ENCODE measurements at regions not wholly inside any gene's neighbourhood (a gene's known extent, or its start where the extent isn't known, plus 50 kb on each side); places are given as distances from the start of the nearest gene placed in this dataset.
A peak's percentile ranks its signal among the peaks of the same experiment; 100 is the strongest.

- intact Hi-C loops (cut with DNase I) = no loop called here
- 78% methylated on average over 3 of the region's 3 CpGs for WGBS, 2 donors
These were observed 134.0 kb upstream of the CPSF6 start for GRCh38 chr12:69105101-69105962.

GRCh38 chr12:69106482-69107118, 132.8 kb upstream of the CPSF6 start:
- ATAC-seq (no peak), DNase-seq (no peak)
- Histone ChIP-seq H3K27ac (no peak overlapping the region), H3K27me3 (no peaks in the 10 kb centered on the region), H3K4me1 (peaks cover 0 to 14% (median 5%) of the 10 kb centered on the region in 9 donors), H3K36me3 (no peaks in the 10 kb centered on the region), H3K4me3 (no peak overlapping the region), H3K9me3 (no peaks in the 10 kb centered on the region)
- intact Hi-C loops (cut with DNase I) = no loop called here
- no peak for TF ChIP-seq CTCF (IDR thresholded peaks at IDR 0.05)
- WGBS, 2 donors = 85 to 94% methylated on average over 2 of the region's 2 CpGs

More at GRCh38 chr12:69105101-69105962, 134.0 kb upstream of the CPSF6 start:
- no peak for TF ChIP-seq CTCF (IDR thresholded peaks at IDR 0.05)
- Histone ChIP-seq H3K27ac (no peak overlapping the region), H3K4me1 (peaks cover 0 to 16% (median 5%) of the 10 kb centered on the region in 9 donors), H3K4me3 (no peak overlapping the region), H3K9me3 (no peaks in the 10 kb centered on the region), H3K36me3 (no peaks in the 10 kb centered on the region), H3K27me3 (no peaks in the 10 kb centered on the region)
- no peak for DNase-seq
- ATAC-seq = no peak

GRCh38 chr12:69107541-69107940, 131.8 kb upstream of the CPSF6 start:
- Histone ChIP-seq H3K27ac (no peak overlapping the region), H3K4me1 (peaks cover 0 to 10% (median 5%) of the 10 kb centered on the region in 9 donors), H3K9me3 (no peaks in the 10 kb centered on the region), H3K4me3 (no peak overlapping the region), H3K27me3 (no peaks in the 10 kb centered on the region), H3K36me3 (no peaks in the 10 kb centered on the region)
- DNase-seq = no peak
- ATAC-seq = no peak
- no peak for TF ChIP-seq CTCF (IDR thresholded peaks at IDR 0.05)
- WGBS, 2 donors = 78 to 100% methylated on average over 1 of the region's 1 CpG
- intact Hi-C loops (cut with DNase I) = no loop called here

- peak in 1 of 8 donors; percentile 27 for ATAC-seq
- intact Hi-C loops (cut with DNase I) = no loop called here
- H3K36me3 ChIP-seq = no peaks in the 10 kb centered on the region
- DNase-seq = no peak
- no peaks in the 10 kb centered on the region for H3K9me3 ChIP-seq
- peaks cover 0 to 15% (median 1%) of the 10 kb centered on the region in 9 donors for H3K4me1 ChIP-seq
- no peak for TF ChIP-seq CTCF (IDR thresholded peaks at IDR 0.05)
- no peak overlapping the region for H3K4me3 ChIP-seq
- whole genome bisulfite sequencing, 2 donors = 11 to 13% methylated on average over 2 of the region's 2 CpGs
- no peak overlapping the region for H3K27ac ChIP-seq
- H3K27me3 ChIP-seq = no peaks in the 10 kb centered on the region
These were observed 131.3 kb upstream of the CPSF6 start for GRCh38 chr12:69108037-69108436.

Data from heart right ventricle (tissue), 16 donors.